ENCODE measurements at regions not wholly inside any gene's neighbourhood (a gene's known extent, or its start where the extent isn't known, plus 50 kb on each side); places are given as distances from the start of the nearest gene placed in this dataset.

DNA sequence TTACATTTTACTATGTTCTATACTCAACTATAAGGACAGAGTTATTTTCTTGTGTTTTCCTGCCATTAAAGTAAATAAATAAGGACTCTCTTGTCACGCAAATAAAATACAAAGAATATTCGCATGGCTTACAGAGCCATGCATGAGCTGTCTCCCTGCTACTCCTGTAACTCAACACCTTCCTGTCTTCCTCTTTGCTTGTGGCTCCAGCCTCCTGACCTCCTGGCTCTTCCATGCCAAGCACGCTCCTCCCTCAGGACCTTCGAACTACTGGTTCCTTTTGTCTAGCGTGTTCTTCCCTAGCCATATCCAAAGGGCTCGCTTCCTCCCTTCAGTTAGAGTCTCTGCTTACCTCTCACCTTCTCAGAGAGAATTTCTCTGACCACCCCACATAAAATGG is 124.3 kb upstream of the TMC3 start:
- DNase-seq: no peak
- Histone ChIP-seq H3K9me3 (ENCODE audit: control insufficient read depth, low read length) (no peaks in the 10 kb centered on the region), H3K36me3 (ENCODE audit: control insufficient read depth, insufficient read depth, low read length) (no peaks in the 10 kb centered on the region), H3K4me3 (ENCODE audit: low read length) (no peak overlapping the region), H3K27ac (ENCODE audit: low read depth, low read length) (no peak overlapping the region), H3K9ac (ENCODE audit: extremely low read depth, low read length, poor library complexity, severe bottlenecking) (no peak overlapping the region), H3K4me1 (ENCODE audit: control insufficient read depth, insufficient read depth, low read length) (peaks cover 5% of the 10 kb centered on the region), H3K27me3 (ENCODE audit: control insufficient read depth, insufficient read depth, low read length, poor library complexity, severe bottlenecking) (no peaks in the 10 kb centered on the region)
- Mint-ChIP-seq H3K4me3 (no peak overlapping the region), H3K9me3 (no peaks in the 10 kb centered on the region), H3K27ac (no peak overlapping the region), H3K4me1 (no peaks in the 10 kb centered on the region), H3K36me3 (ENCODE audit: low read depth) (no peaks in the 10 kb centered on the region), H3K27me3 (ENCODE audit: insufficient read depth) (no peaks in the 10 kb centered on the region)
- TF ChIP-seq, protein P1, sequence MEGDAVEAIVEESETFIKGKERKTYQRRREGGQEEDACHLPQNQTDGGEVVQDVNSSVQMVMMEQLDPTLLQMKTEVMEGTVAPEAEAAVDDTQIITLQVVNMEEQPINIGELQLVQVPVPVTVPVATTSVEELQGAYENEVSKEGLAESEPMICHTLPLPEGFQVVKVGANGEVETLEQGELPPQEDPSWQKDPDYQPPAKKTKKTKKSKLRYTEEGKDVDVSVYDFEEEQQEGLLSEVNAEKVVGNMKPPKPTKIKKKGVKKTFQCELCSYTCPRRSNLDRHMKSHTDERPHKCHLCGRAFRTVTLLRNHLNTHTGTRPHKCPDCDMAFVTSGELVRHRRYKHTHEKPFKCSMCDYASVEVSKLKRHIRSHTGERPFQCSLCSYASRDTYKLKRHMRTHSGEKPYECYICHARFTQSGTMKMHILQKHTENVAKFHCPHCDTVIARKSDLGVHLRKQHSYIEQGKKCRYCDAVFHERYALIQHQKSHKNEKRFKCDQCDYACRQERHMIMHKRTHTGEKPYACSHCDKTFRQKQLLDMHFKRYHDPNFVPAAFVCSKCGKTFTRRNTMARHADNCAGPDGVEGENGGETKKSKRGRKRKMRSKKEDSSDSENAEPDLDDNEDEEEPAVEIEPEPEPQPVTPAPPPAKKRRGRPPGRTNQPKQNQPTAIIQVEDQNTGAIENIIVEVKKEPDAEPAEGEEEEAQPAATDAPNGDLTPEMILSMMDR (conservative IDR thresholded peaks at IDR 0.05): no peak
- 91 to 94% methylated on average over 6 of the region's 6 CpGs for WGBS, 2 experiments (ENCODE audit: insufficient coverage in 1 of 2, insufficient read length in 1 of 2)

DNA sequence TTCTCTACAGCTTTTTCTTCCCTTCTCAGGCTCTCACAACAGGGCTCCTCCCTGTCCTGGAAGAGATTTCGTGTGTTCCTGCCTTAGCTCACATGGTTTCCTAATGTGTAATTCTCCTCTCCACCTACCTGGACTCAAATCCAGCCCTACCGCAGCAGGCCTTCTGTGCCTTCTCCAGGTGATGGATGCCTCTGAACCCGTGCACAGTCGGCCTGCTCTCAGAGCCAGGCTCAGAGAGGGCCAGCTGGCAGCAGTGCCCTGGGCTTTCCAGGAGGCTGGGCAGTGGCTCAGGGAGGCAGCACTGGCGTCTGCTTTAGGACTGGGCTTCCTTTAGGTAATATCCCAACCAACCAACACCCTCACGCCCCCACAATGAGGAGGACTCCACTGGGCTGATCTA is 123.2 kb upstream of the TMC3 start:
- H3K36me3 Mint-ChIP-seq (ENCODE audit: low read depth): no peaks in the 10 kb centered on the region
- Histone ChIP-seq H3K27me3 (ENCODE audit: control insufficient read depth, insufficient read depth, low read length, poor library complexity, severe bottlenecking) (no peaks in the 10 kb centered on the region), H3K4me1 (ENCODE audit: control insufficient read depth, insufficient read depth, low read length) (peaks cover 5% of the 10 kb centered on the region), H3K9me3 (ENCODE audit: control insufficient read depth, low read length) (no peaks in the 10 kb centered on the region), H3K9ac (ENCODE audit: extremely low read depth, low read length, poor library complexity, severe bottlenecking) (no peak overlapping the region), H3K27ac (ENCODE audit: low read depth, low read length) (no peak overlapping the region), H3K36me3 (ENCODE audit: control insufficient read depth, insufficient read depth, low read length) (no peaks in the 10 kb centered on the region), H3K4me3 (ENCODE audit: low read length) (no peak overlapping the region)
- no peak for DNase-seq
- WGBS, 2 experiments (ENCODE audit: insufficient coverage in 1 of 2, insufficient read length in 1 of 2): 86 to 90% methylated on average over 1 to 6 of the region's 6 CpGs
- H3K4me1 Mint-ChIP-seq: no peaks in the 10 kb centered on the region
- no peaks in the 10 kb centered on the region for H3K27me3 Mint-ChIP-seq (ENCODE audit: insufficient read depth)
- no peaks in the 10 kb centered on the region for H3K9me3 Mint-ChIP-seq
- H3K4me3 Mint-ChIP-seq: no peak overlapping the region
- no peak overlapping the region for H3K27ac Mint-ChIP-seq
- TF ChIP-seq, protein P1 (conservative IDR thresholded peaks at IDR 0.05): no peak

DNA sequence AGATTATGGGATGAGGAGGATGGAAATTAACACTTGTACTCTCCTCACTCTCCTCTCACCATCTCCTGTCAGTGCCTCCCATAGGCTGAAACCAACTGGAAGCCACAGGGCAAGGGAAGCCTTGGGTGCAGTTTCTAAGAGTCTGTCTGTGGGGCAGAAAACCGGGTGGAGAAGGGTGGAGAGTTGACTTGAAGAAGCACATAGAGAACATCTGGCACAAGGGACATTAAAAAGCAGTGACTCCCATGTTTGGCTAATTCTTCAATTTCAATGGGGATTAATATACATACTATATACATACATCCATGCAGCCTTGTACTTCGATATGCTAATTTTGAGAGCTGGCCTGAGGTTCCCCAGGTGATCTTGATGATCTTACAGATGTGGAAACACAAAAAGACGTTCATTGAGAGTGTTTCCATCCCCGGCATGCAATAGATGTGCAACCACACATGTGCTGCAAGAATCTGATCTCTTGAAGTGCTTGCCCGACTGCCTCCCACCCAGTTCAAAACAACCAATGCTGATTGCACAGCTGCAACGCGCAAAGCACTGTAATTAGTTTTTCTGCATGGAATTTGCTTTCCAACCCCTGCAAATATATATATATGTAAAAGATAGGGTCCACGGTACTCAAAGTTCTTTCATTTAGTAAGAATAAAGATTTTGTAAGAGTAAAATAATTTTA is 121.9 kb upstream of the TMC3 start:
- Histone ChIP-seq H3K9ac (ENCODE audit: extremely low read depth, low read length, poor library complexity, severe bottlenecking) (no peak overlapping the region), H3K4me3 (ENCODE audit: low read length) (no peak overlapping the region), H3K27ac (ENCODE audit: low read depth, low read length) (no peak overlapping the region), H3K36me3 (ENCODE audit: control insufficient read depth, insufficient read depth, low read length) (no peaks in the 10 kb centered on the region), H3K27me3 (ENCODE audit: control insufficient read depth, insufficient read depth, low read length, poor library complexity, severe bottlenecking) (no peaks in the 10 kb centered on the region), H3K4me1 (ENCODE audit: control insufficient read depth, insufficient read depth, low read length) (peaks cover 5% of the 10 kb centered on the region), H3K9me3 (ENCODE audit: control insufficient read depth, low read length) (no peaks in the 10 kb centered on the region)
- Mint-ChIP-seq H3K9me3 (no peaks in the 10 kb centered on the region), H3K36me3 (ENCODE audit: low read depth) (no peaks in the 10 kb centered on the region), H3K4me3 (no peak overlapping the region), H3K4me1 (no peaks in the 10 kb centered on the region), H3K27ac (no peak overlapping the region), H3K27me3 (ENCODE audit: insufficient read depth) (no peaks in the 10 kb centered on the region)
- DNase-seq: no peak
- TF ChIP-seq, protein P1 (conservative IDR thresholded peaks at IDR 0.05): no peak
- WGBS, 2 experiments (ENCODE audit: insufficient coverage in 1 of 2, insufficient read length in 1 of 2): 93 to 98% methylated on average over 5 to 8 of the region's 8 CpGs

All from endodermal cell (in vitro differentiated cells).